GM12872 (cell line): ENCODE measurements at regions not wholly inside any gene's neighbourhood (a gene's known extent, or its start where the extent isn't known, plus 50 kb on each side); places are given as distances from the start of the nearest gene placed in this dataset.

Experiments used
- TF ChIP-seq, protein P1 (sequence below): IDR thresholded peaks from 3 replicates; pipeline ENCODE4 v1.5.1; 2011; ENCODE audit warnings: low read depth, mild to moderate bottlenecking, low read length, moderate library complexity; ENCODE audit not compliant: insufficient read depth

DNA sequence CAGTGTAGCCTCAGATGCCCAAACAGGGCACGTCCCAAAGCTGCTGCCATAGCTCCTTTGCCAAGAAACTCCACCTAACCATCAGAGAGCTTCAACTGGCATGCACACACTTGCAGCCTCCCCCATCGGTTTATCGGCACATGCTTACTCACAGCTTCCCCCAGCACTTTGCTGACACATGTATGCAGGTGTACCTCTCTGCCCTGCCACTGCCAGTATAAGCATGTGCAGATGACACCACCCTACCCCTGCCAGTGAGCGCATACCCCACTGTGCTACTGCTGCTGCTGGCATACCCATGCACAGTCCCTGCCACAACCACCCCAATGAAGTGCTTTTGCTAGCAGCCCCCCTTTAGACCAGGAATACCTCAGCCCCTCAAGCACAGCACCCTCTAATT, 1231.0 kb downstream of the DSC3 start:
- TF ChIP-seq, protein P1, sequence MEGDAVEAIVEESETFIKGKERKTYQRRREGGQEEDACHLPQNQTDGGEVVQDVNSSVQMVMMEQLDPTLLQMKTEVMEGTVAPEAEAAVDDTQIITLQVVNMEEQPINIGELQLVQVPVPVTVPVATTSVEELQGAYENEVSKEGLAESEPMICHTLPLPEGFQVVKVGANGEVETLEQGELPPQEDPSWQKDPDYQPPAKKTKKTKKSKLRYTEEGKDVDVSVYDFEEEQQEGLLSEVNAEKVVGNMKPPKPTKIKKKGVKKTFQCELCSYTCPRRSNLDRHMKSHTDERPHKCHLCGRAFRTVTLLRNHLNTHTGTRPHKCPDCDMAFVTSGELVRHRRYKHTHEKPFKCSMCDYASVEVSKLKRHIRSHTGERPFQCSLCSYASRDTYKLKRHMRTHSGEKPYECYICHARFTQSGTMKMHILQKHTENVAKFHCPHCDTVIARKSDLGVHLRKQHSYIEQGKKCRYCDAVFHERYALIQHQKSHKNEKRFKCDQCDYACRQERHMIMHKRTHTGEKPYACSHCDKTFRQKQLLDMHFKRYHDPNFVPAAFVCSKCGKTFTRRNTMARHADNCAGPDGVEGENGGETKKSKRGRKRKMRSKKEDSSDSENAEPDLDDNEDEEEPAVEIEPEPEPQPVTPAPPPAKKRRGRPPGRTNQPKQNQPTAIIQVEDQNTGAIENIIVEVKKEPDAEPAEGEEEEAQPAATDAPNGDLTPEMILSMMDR: no peak

DNA sequence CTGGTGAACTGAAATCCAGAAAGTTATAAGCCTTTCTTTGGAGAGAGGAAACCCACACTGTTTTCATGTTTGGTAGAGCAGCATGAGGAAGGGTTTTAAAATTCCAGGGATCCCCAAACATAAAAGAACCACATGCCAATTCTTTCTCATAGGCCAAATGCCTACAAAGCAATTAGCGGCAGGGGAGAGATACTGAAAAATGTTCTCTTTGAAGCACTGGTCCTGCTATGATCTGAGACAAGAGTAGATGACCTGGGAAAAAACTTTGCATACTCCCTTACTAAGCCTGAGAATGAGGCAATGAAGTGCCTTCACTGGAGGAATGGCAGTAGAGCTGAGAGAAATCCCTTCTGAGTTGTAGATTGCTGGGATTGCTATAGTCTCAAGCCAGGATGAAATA, 1261.7 kb downstream of the DSC3 start:
- TF ChIP-seq, protein P1: no peak

DNA sequence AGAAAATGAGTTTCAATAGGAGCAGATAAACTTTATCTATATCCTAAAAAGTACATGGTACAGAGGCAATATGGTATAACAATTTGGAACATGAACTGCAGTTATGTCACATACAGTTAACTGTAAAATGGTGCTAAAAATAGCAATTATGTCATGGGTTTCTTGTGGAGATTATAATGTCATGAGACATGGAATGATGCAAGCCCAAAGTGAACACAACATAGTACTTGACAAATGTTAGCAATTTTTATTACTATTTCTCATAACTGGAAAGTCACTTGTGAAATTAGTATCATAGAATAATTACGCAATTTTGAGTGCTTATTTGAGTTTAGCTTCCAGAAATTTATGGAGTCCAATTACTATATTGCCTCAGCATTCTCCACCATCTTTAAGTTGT, 1263.4 kb downstream of the DSC3 start:
- TF ChIP-seq, protein P1: no peak

DNA sequence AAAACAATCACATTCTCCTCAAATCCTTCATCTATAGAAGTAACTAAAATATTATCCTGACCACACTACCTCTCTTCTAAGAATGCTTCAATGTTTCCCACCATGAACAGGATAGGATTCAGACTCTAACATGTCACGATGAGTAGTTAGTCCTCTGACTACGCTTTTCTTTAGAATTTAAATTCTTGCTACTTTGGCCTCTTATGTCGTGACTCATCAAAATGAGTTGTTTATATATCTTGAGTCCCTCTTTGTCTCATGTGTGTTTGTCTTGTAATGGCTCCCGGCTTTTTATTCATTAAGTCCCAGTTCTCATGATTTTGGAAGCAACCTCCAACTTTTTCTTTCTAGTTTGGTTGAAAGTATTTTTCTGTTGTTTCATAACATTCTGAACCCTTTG, 1289.2 kb downstream of the DSC3 start:
- TF ChIP-seq, protein P1: no peak

DNA sequence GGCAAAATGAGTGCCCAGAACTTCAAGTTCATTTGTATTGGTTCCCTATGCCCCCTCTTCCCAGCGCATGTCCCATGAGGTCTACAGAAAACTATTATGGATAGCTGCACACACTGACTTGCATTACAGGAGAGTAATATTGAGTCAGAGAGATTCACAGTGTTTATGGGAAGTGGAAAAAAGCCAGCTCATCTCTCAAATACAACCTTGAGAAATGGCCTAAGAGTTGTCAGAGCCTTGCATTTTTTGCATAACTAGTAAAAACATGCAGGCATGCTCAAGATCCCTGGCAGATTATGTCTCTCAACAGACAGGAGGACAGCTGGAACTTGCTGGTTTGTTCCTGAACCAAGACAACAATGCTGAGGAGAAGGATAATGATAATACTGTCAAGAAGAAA, 1292.8 kb downstream of the DSC3 start:
- TF ChIP-seq, protein P1: no peak

DNA sequence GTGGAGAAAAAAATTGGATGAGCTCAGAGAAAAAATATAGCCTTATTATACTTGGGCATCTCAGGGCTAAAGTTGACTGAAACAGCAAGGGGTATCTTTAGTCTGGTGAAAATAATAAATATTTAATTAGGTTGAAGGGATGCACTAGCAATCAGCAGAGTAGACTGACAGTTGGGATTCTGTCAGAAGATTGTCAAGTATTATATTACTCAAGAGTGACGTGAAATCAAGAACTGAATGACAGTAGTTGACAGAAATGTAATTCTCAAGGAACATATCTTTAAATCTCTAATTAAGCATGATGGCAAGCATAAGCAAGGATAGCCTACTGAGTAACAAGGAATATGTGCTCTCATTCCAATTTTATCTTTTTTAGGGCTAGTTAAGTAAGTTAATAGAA, 1301.1 kb downstream of the DSC3 start:
- TF ChIP-seq, protein P1: no peak

DNA sequence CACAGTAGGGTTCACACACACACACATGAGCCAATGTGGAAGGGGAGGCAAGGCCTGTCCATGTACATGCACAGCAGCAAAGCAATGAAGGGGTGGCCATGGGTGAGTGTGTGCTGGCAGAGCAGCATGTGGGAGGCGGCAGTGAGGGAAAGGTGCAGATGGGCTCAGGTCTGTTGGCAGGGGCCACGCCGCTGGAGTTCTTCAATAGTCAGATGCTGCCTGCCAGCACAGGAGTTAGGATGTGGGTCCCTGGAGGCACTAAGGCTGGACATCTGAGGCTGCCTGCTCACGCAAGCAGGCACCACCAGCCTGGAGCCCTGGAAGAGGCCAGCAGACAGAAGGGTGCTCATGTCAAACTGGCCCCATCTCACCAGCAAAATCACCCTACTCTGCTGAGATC, 1304.9 kb downstream of the DSC3 start:
- TF ChIP-seq, protein P1: no peak

DNA sequence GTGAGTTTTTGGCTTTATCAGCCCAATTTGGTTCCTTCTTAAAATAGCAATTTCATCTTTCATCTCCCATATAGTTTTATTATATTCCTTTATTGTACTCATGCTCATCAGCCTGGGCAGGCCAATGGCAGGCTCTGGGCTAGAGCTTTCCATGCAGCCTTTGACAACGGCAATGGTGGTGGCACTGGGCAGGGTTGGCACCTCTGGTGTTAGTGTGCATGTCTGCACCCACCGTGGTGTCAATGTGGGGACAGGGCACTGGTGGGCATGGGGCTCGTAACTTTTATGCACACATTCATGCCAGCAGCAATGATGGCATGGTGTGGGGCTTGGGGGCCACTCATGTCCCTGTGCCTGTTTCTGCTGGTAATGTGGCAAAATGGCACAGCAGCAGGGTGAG, 1305.4 kb downstream of the DSC3 start:
- TF ChIP-seq, protein P1: no peak
